GM19463 (cell line): ENCODE measurements at regions not wholly inside any gene's neighbourhood (a gene's known extent, or its start where the extent isn't known, plus 50 kb on each side); places are given as distances from the start of the nearest gene placed in this dataset.

Experiments
- ATAC-seq: cut with Tn5 transposase; IDR thresholded peaks from one replicate; pipeline ENCODE4 v1.9.1; 2021; ENCODE audit warnings: mild to moderate bottlenecking, moderate library complexity; ENCODE audit not compliant: unreplicated experiment

DNA sequence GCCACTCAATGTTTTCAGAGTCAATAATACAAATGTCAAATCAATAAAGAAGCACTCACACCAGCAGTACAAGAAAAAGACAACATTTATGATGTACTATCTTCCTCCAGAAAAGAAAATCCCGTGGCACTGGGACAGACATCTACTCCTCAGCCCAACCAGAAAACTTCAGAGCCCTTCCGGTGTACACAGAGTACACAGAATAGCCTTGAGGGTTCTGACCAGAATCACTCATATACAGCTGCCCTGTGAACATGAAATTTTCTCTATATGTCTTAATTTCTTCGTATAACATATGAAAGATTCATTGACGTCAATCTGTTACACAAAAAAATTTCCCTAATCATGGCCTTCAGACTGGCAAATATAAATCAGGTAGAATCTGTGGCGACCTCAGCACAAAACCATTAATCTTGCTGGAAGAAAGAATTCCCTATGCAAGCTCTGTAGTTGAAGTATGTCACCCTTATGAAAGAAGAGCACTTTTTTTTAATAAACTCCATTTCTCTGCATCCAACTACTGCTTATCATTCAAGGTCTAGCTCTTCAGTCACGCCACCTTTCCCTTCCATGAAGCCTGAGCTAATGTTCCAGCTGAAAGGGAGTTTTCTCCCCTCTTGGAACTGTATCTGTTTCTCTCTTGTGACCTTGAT is 53.8 kb upstream of the PLAAT1 start:
- ATAC-seq: no peak

DNA sequence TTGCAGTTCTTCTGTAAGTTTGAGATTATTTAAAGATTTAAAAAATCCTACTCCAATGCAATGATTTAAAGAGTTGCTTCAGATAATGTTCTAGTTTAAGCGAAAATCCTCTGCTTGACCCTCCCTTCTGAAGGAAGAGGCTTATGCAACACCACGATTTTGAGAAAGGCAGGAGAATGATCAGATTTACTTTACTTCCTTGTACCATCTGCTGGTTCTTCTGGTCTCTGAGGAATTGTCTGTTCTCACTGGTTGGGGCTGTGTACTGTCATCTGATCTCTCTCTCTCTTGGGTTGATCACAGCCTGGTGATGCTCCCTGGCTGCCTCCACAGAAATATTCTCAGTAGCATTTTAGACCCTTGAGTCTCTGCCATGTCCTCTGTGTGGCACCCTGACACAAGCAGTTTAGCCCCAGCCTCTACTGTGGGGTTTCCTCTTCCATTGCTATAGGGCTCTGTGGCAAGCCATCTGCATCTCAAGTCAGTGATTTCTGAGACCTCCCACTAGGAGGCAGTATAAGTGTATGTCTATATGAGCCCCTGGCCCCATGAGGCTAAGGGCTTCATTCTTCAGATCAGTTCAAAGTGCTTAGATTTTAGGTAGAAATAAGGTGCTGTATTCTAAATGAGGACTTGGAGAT is 50.8 kb upstream of the PLAAT1 start:
- ATAC-seq: peak; percentile 78
